Activated CD8-positive, alpha-beta memory T cell treated with anti-CD3 and anti-CD28 coated beads, Interleukin-2, amount 50 U/mL, for 24 hours (primary cell): ENCODE measurements at regions not wholly inside any gene's neighbourhood (a gene's known extent, or its start where the extent isn't known, plus 50 kb on each side); places are given as distances from the start of the nearest gene placed in this dataset.
"Not testable (repeated sequence)": the region's sequence is repeated elsewhere in the genome, so short reads cannot be mapped to it uniquely, and the experiment has no call there.

Experiments used
- DNase-seq: peaks from one replicate; pipeline ENCODE4 v3.0.0-alpha.2; 2020; ENCODE audit errors: extremely low read depth

DNA sequence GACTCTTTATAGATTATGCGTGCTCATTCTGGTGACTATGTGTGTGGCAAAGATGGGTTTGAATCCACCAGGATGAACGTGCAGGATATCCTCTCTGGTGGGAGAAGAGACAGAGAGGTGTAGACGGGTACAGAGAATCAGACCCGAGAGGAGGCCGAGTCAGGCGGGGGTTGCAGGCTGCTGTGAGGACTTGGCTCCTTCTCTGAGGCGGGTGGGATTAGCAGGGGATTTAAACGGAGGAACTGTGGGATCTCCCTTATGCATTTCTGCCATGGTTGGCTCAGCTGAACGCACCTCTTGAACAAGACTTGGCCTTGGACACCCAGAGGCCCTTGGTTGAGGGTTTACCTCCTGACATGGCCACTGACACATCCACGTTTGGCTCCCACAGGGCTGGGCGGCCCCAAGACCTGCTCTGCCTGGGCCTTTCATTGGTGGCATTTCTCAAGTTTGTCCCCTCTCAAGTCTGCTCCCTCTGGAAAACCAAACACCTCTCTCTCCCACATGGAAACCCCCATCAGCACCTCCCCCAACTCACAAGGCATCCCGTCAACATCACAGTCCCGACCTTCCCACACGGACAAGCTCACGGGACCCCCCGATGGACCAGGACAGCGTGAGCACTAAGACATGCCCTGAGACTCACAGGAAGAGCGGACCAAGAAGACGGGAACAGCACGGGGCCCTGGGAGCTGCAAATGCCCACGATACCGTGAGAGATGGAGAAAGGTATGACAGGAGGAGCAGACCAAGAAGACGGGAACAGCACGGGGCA lies 158.3 kb downstream of the RTP5 start:
- no peak for DNase-seq

DNA sequence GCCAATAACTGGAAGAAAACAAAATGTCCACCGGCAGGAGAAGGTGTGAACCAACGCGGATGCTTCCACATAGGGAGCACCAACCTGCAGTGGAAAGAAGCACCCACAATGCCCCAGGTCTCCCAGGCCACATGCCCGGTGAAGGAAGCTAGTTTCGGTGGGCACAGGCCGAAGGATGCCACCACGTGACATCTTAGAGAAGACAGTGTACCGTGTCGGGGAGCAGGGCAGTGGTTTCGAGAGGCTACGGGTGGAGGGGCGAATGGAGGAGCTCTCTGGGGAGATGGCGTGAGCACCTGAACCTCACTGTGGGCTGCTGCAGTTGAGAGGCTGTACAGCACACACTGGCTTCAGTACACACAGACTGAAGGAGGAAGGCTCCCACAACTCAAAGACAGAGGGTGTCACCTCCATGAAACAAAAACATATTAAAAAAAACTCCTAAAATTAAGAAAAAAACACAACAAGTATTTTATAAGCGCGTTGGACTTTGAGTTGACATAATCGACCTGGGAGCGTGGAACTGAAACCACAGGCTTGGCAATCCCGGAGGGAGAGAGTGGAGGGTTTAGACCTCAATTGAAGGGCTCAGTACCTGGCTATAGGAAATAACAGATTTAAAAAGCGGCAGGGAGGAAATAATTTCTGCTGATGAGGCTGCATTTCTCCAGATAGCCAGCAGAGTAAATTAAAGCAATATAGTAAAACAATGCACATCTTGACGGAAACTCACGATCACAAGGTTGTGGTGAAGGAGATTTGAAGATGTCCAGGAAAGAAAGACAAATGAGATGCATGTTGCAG lies 160.1 kb downstream of the RTP5 start:
- no peak for DNase-seq

DNA sequence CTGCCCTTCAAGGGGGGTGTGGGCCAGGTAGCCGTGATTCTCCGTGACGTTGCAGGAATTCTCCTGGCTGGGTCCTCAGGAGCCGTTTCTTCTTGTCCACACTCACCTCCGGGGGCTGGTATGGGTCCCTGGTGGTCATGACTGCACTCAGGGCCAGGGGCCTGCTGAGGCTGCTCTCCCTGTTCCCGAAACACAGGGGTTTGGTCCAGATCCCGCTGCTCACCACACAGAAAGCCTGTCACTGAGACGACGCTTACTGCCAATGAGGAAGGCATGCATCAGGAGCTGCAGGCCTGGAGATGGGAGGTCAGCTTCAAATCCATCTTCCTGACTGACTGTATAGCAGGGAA lies 160.7 kb downstream of the RTP5 start:
- no peak for DNase-seq

DNA sequence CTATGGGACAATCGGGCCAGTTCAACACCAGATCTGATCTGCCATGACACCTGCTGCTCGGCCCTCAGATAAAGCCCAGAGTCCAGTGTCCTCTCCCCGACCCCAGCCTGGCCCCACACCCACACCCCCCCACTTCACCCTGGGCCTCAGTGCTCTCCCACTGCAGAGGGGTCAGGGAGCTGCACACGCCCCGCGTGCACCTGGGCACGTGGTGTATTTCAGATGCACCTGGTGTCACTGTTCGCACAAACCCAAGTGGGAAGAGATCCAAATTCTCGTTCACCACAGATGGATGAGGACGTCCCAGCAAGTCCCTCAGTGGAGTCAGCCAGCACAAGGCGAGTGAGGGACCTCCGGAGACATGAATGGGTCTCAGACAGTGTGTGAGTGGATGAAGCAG lies 161.3 kb downstream of the RTP5 start:
- DNase-seq: no peak

DNA sequence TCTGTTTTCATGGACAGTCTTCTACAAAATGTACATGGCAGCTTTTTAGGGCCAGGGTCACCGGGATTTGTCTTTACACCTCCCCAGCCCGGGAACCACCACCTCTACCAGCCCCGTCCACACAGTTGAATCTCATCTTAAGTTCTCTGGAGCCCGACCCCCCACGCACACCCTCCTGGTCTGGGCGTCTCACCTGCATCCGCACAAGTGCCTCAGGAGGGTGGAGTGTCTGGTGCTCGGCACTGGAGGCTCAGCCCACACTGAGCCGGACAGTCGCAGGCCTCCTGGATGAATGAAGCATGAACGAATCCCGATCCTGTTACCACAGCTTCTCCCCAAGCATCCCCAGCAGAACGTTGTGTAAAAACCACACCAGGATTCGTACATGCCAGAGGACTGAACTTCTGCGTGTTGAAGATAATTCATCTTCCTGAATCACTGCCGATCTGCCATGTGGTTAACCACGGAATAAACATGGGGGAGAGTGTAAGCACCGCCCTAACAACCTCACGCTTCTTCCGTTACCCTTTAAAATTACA lies 162.0 kb downstream of the RTP5 start:
- DNase-seq: peak; percentile 25

DNA sequence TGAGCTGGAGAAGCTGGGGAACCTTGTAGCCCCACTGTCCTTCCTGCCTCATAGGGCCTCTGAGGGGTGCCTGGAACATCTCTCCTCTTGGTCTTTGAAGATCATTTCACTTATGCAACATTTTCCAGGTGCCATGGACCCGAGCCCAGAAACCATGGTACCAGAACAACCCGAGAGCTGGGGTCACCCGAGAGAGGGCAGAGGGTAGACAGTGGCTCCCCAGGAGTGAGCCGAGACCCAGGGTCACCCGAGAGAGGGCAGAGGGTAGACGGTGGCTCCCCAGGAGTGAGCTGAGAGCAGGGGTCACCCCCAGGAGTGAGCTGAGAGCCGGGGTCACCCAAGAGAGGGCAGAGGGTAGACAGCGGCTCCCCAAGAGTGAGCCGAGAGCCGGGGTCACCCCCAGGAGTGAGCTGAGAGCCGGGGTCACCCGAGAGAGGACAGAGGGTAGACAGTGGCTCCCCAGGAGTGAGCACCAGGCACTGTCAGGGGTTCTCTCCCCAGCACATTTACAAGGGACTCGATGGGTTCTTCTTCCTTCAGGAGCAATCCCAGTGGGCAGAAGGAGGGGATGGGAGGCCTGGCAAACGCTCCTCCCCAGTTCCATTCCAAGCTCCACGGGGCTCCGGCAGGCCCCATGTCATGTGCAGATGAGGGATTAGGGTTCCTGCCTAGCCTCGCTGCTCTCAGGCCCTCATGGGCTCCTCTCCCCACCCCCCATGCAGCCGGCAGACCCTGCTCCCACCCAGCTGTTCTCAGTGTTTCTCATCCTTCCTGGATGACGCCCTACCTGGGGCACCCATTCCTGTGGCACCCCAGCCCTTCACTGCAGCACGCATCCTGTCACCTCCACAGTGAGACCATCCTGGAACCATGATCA lies 163.5 kb downstream of the RTP5 start:
- no peak for DNase-seq

DNA sequence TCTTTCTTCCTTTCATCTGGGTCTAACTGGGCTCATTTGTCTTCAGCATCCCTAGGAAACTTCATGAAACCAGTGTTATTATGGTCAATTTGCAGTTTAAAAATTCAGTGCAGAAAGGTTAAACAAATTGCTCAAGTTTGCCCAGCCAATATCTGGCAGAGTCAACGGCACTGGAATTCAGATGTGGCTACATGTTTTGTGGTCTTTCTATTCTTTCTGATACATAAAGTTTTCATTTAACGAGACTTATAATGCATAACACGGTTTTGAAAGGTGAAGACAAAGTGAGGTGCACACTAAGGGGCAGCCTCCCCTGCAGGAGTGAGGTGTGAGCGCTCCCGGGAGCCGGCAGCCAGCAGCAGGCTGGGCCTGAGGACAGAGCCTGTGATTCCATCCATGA lies 164.6 kb downstream of the RTP5 start:
- DNase-seq: no peak

DNA sequence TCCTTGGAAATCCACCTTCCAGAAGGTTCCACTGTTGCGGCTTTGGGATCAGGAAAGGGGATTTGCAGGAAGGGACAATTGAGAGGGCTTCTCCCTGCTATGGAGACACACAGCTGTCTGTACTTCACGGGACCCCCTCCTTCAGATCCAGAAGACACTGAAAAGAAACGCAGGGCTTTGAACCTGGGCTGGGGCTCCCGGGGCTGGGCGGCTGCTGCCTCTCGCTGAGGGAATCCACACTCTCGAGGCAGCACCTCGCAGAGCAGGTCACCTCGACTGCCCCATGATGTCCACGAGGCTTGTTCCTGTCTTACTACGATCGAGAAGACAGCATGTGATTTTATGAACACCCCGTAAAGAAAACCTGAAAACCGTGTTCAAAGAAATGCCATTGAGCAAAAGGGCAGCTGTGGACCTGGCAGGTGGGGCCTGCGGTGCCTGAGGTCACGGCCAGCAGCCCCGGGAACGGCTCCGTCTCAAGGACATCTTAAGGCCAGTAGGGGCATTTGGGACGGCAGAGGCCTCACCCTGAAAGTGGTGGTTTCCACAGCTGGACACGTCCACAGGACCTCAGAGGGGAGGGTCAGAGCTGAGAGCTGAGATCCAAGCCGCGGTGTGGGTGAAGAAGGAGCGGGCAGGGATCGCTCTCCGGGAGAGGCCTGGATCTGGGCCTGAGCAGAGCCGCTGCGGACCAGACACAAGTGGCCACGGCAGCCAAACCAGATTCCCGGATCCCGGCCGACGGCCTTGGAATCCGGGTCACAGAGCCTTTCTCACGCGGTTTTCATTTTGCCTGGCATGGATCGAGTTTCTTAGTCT lies 165.7 kb downstream of the RTP5 start:
- no peak for DNase-seq

DNA sequence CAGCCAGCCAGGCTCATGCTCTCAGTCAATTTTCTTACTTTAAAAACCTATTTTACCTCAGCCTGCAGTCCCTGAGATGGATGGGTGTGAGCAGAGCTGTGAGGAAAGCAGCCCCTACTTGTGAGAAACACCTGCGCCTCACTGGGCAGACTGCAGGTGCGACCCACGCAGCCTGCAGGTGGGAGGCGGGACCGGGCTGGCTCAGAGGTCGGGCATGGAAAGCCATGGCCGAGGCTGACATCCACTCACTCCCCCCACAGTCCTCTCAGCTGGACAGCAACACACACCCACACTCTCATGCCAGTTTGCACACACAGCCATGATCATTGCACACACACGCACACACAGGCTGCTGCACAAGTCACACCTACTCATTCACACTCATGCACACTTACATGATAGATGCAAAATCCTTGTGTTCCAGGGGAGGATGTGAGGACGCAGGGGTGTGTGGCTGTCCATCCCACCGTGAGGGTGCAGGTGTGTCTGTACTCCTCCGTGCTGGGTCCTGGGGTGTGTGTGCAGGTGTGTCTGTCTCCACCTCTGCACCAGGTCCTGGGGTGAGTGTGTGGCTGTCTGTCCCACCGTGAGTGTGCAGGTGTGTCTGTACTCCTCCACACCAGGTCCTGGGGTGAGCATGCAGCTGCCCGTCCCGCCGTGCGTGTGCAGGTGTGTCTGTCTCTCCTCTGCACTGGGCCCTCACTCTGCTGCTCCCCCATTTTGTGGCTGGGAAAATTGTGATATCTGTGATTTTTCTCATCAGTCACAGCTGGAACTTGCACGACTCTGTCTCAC lies 166.5 kb downstream of the RTP5 start:
- no peak for DNase-seq

DNA sequence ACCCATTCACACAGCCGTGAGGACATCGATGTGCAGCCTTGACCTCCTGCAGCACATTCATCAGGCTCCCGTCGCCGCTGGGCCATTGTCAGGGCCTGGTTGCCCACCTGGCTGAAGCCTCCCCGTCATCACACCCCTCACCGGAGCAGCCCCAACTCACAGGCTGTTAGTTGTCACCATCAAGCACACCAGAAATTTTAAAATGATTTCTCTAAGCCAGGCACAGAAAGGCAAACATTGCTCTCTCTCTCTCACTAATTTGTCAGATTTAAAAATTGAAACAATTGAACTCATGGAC lies 167.1 kb downstream of the RTP5 start:
- no peak for DNase-seq

DNA sequence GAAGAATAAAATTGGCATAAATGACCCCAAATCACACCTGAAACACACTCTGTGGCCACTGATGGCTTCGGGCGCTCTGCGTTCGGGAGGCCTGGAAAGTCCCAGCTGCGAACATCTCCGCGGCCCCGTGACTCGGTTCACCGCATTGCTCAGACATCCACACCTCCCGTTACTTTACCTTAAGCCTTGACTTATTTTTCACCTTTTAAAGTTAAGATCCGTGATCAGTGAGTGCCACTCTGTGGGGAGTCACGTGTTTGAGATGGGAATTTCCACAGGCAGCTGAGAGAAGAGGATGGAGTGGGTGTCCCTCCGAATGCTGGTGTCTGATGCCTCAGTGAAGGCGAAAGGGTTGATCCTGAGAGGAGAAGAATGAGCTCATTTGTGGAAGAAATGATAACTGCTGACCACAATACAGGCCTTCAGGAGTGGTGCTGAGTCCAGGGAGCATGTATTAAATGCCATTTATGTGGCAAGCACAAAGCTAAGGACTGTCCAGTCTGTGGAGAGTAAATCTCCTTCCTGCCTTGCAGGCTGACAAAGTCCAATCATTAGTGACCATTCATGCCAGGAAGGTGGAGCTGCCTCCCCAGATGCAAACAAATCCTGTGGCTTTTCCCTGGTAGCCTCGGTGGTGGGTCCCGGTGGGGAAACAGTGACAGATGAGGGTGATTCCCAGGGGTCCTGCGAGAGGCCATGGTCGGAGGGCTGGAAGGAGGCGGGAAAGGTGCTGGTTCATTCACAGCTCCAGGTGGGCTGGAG lies 168.8 kb downstream of the RTP5 start:
- DNase-seq: no peak

DNA sequence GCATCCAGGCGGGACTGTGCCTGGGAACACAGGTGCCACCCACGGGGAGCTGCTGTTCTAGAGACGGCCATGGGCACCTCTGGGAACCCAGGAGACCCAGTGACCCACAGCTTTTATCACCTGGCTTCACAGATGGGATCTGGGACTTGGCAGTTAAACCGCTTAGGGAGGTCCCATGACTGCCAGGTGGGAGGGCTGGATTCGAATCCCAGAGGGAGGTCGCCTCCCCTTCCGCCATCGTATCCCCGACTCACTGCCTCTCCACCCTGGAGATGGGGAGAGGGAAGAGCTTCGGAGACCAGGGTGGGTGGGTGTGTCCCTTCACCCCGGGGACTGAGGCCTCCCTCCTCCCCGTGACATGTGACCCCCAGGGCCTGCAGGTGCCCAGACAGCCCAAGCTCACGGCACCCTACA lies 169.4 kb downstream of the RTP5 start:
- no peak for DNase-seq

DNA sequence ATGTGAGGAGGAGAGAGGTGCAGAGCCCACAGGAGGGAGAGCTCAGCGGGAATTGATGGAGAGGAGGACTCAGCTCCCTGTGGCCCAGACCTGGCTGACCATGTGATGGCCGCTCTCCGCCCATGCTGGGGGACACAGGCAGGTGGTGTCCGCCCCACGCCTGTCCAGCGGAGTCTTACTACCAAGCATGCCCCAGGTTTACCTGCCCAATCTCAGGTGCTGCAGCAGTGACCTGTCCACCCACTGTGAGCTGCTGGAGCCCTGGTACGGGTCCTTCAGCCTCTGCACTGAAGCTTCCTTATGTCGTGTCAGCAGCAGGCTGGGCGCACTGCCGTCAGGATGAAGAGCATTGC lies 170.8 kb downstream of the RTP5 start:
- no peak for DNase-seq

DNA sequence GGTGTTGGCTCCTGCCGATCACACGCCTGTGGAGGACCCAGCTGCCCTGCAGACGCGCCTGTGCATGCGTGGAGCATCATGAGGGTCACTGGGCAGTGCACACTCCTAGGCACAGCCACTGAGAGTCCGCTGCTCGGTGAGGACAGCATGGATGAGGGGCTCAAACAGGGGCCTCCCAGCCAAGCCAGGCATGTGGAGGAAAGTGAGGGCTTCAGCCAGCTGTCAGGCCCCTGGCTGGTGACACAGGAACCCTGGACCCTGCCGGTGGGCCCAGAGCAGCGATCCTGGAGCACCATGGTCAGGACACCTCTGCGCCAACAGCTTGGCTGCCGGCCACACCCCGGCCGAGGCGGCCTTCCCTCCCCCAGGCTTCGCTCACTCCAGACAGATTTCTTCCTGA lies 171.2 kb downstream of the RTP5 start:
- DNase-seq: no peak

DNA sequence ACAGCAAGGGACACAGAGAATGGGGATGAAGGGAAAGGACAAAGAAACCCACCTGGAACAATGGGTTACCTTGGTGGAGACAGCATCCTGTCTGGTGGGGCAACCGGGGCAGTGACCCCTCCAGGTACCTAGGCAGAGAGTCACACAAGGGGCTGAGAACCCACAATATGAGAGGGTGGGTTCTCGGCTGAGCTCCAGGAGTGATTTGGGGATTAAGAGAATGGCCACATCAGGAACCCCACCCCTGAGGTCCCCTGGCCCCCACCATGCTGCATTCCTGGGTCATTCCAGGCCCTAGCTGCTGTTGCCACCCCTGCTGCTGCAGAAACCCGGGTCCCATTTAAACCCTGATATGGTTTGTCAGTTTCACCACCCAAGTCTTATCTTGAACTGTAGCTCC lies 172.3 kb downstream of the RTP5 start:
- DNase-seq: no peak

DNA sequence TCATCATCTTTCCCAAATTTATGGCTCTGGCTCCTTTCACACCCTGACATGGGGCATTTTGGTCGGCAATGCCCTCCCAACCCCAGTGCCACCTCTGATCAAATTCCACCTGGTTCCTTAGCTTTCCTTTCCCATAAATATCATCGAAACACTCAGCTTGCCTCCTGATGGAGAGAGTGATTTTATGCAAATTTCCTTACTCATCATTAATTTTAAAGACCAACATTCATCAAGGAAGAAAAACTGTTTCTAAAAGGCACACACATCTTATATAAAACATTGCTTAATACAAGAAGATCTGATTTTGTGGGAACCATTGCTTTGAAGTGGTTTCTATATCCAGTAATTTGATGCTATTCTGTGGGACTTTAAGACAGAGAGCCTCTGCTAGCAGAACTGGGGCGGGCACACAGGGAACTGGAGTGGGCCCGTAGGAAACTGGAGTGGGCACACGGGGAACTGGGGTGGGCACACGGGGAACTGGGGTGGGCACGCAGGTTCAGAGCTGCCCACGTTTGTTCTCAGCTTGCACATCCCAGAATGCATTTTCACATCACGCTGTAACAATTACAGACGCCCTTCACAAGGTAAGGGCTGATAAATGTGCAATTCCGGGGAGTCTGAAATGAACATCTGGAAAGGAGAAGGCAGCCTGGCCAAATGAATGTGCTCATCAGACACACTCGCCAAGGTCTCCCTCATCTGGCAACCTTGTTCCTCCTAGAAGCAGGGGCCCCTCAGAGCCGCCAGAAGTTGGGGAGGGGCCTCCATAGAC lies 174.2 kb downstream of the RTP5 start:
- DNase-seq: no peak

DNA sequence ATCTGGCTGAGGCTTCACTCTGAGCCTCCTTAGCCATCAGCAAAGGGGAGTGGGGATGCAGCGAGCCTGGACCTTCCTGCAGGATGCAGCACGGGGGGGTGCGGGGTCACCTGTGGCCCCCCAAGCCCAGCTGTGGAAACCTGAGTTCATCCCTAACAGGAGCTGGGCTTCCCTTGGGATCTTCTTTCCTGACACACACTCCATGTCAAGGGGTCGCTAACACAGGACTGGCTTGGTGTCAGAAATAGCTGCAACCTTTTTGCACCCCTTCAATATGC lies 174.7 kb downstream of the RTP5 start:
- DNase-seq: no peak

DNA sequence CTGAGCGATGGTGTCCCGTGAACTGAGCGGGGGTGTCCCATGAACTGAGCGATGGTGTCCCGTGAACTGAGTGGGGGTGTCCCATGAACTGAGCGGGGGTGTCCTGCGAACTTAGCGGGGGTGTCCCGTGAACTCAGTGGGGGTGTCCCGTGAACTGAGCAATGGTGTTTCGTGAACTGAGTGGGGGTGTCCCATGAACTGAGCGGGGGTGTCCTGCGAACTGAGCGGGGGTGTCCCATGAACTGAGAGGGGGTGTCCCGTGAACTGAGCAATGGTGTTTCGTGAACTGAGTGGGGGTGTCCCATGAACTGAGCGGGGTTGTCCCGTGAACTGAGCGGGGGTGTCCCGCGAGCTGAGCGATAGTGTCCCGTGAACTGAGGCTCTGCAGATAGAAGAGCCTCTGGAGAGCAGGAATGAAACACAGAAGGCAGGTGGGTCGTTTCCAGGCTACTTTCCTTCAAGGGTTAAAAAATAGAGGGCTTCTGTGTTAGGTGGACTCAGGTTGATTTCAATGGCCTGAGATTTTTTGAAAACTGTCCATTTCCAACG lies 176.1 kb downstream of the RTP5 start:
- DNase-seq: not testable (repeated sequence)

DNA sequence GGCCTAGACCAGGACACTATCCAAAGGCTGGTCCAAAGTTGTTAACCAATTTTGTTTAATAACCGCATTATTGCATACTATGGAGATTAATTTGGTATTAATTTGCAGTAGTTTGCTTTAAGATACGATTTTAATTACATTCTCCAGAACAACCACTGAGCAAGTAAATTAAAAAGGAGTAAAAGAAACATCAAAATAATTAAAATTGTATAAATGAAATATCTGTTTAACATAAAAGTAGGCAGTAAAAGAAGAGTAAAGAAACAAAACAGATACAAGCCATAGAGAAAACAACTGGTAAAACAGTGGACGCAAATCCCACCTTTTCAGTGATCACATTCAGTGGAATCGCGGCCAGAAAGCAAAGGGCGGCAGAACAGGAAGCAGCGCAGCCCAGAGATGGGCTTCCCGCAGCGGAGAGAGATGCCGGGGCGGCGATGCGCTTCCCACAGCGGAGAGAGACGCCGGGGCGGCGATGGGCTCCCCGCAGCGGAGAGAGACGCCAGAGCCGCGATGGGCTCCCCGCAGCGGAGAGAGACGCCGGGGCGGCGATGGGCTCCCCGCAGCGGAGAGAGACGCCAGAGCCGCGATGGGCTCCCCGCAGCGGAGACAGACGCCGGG lies 176.8 kb downstream of the RTP5 start:
- no peak for DNase-seq
